Activated gamma-delta T cell (primary cell): ENCODE measurements at regions not wholly inside any gene's neighbourhood (a gene's known extent, or its start where the extent isn't known, plus 50 kb on each side); places are given as distances from the start of the nearest gene placed in this dataset.
"Not testable (repeated sequence)": the region's sequence is repeated elsewhere in the genome, so short reads cannot be mapped to it uniquely, and the experiment has no call there.

ENCODE experiments used
- DNase-seq: peaks from one replicate; lab custom pipeline; 2025; lab: John Stamatoyannopoulos, UW

DNA sequence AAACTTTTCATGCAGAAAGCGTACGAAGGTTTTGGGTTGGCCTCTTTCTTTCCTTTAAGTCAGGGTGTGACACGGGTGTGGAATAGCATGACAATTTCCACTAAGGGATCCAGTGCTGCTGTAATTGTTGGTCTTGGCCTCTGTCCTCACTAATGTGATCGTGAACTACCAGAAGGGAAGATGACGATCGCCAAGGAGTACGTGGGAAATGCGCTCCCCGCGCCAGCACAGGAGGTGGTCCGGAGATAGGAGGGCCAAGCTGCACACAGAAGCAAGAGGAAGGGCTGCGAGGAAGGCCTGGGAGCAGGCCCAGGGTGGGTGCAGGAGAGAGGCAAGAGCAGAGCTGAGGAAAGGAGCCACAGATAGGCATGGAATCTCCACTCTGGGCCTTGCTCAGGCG lies 79.7 kb upstream of the PODXL start:
- DNase-seq, result no peak

DNA sequence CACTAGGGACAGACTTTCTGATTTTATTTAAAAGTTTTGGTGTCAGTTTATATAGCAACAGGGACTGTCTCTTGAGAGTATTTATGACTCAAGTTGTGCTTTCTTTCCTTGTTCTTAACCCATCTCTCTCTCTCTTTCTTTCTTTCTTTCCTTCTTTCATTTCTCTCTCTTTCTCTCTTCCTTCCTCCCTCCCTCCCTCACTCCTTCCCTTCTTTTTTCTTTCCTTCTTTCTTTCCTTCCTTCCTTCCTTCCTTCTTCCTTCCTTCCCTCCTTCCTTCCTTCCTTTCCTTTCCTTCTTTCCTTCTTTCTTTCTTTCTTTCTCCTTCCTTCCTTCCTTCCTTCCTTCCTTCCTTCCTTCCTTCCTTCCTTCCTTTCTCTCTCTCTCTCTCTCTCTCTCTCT lies 77.8 kb upstream of the PODXL start:
- DNase-seq, result not testable (repeated sequence)

- no peak for DNase-seq
Observed at GRCh38 chr7:131633342-131633843, 77.0 kb upstream of the PODXL start.

- DNase-seq, result no peak
Observed at GRCh38 chr7:131630427-131630826, 74.0 kb upstream of the PODXL start.

GRCh38 chr7:131629217-131629882 lies 72.9 kb upstream of the PODXL start:
- no peak for DNase-seq

- DNase-seq, result no peak
Observed at GRCh38 chr7:131628634-131629033, 72.2 kb upstream of the PODXL start.

DNA sequence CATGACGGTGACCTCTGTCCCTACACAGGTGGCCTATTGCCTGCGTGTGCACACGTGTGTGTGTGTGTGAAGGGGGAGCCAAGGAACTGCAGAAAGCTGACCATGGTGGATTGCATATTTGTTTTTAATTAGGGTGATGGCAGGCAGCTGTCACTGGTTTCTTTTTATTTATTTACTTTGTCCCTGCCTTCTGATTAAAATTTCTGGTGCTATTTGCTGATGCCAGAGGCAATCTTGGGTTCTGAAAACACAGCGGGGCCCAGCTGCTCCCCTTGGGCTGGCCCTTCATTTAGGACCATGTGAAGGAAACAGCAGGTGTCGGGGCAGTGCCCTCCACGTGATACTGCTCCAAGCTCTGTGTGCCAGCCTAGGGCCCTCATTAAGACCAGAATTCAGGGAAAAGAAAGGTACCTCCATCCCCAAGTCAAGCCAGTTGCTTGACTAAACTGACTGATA lies 71.3 kb upstream of the PODXL start:
- no peak for DNase-seq

- DNase-seq, result no peak
Observed at GRCh38 chr7:131626643-131627042, 70.2 kb upstream of the PODXL start.

GRCh38 chr7:131625817-131626372 lies 69.5 kb upstream of the PODXL start:
- DNase-seq, result no peak

DNA sequence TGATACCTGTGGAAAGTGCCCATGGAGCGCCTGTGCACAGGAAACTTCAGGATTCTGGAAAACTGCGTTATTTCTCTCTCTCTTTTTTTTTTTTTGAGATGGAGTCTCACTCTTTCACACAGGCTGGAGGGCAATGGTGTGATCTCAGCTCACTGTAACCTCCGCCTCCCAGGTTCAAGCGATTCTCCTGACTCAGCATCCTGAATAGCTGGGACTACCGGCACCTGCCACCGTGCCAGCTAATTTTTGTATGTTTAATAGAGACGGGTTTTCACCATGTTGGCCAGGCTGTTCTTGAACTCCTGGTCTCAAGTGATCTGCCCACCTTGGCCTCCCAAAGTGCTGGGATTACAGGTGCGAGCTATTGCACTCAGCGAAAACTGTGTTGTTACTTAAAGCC lies 68.9 kb upstream of the PODXL start:
- DNase-seq, result not testable (repeated sequence)

GRCh38 chr7:131624536-131624935 lies 68.1 kb upstream of the PODXL start:
- no peak for DNase-seq

DNA sequence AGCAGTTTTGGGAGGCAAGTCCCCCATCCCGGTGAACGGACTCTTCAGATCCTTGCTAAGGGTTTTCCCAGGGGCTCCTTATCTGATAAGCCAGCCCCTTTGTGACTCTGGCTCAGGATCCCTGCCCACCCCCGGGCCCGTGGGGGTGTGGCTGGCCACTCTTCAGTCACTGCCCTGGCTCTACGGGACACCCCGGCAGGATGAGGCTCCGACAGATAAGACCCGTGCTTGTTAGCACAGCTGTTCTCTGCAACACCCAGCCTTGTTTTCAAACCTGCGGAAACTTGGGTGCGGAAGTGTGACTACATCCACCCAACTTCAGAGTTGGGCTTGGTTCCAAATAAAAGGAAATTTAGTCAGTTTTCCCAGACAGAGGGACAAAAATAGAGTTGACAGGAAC lies 66.7 kb upstream of the PODXL start:
- DNase-seq, result no peak

DNA sequence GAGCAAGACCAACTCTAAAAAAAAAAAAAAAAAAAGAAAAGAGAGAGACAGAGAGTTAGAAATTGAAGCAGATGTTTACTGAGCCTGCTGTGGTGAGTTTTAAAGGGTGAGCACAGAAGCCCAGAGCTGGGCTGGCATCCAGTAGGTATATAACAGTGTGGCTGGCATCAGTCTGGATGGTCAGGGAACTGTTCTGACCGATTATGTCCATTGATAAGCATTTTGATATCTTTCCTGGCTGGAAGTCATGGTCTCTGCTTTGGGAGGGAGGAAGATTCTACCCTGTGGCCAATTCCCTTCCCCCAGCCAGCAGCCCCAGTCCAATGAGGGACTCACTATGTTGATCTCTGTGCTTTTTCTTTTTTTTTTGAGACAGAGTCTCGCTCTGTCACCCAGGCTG lies 65.2 kb upstream of the PODXL start:
- no peak for DNase-seq

DNA sequence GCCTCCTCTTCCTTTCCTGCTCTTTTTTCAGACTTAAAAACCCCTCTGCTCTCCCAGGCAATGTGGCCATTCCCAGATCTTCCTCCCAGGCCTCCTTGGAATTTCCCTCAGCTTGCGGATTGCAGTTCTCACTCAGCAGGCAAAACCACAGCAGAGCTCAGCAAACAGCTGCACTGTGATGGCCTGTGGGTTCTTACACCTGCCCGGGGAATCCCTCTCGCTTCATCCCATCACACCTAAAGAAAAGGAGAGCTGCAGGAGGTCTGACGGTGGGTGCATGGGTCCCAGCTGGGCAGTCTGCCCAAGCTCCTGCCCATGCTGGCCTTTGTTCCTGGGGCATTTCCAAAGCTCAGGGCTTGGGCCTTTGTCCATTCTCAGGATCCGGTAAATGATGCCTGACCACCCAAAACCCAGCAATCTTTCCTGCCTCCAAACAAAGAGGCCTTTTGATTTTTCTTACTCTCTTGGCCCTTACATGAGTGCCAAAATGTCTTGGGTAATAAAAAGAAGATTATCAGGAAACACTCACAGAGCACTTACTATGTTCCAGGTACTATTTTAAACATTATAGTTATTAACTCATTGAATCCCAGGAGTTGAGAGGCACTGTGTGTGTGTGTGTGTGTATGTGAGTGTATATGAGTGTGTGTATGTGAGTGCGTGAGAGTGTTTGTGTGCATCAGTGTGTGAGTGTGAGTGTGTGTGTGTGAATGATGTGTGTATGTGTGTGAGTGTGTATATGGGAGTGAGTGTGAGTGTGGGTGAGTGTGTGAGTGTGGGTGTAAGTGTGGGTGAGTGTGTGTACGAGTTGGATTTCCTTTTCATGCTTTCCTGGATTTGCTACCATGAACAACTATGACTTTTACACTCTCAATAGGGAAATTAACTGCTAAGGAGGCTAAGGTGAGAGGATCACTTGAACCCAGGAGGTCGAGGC lies 64.5 kb upstream of the PODXL start:
- no peak for DNase-seq

DNA sequence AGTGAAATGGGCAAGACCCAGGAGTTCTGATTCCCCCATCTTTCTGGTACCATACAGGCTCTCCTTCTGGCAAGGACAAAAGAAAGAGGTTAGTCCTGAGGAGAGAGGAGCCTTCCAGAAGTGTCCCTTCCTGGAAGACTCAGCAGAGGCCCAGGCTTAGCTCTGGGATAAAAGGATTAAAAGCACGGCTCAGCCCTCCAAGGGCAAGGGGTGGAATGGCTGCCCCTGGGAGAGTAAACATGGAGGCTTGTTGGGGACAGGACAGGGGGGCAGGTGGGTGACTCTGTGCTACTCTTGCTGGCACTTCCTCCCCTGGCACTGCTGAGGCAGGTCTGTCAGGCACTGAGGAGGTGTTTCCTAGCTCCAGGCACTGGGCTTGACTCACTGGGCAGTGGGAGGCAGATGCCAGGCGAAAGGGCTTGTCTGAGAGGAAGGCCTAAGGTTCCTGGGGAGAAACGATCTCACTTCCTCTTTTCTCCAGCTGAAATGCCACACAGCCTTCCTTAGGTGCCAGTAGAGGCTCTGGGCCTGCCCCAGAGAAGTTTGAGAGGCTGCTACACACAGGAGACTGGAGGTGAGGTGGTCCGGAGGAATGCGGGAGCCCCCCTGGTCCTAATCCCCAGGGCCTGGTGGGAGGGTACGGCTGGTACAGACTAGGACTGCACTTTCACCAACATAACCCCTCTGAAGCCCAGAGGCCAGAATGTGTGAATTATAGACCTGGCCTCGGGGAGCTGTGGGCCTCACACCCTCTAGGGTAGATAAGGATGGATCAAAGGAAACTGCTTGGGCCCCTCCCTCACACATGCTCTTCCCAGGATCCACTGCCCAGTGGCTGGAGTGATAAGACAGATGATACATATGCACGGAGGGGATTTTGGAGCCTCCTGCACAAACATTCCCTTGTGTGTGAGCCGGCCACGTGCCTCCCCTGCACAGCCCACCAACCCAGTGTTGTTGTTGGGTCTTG lies 63.2 kb upstream of the PODXL start:
- DNase-seq, result no peak

- no peak for DNase-seq
Observed at GRCh38 chr7:131618391-131618790, 62.0 kb upstream of the PODXL start.

- DNase-seq, result no peak
Observed at GRCh38 chr7:131616487-131617200, 60.2 kb upstream of the PODXL start.

DNA sequence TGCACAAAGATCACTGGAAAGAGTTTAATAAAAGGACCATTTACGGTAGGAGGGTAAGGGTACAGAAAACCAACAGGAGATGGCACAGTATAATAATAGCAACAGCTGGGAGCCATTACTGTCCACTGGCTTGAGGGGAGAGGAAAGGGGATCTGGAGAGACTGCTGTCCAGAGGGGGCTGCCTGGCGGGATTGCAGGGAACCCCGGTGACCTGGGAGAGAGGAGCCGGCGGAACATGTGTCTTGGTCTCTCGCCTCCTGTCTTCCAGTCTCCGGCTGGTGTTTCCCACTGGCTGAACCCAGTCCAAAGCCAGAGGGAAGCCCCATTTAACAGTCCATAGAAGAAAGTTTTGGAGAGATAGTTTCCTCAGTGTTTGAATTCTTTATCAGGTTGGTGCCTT lies 57.5 kb upstream of the PODXL start:
- DNase-seq, result no peak

DNA sequence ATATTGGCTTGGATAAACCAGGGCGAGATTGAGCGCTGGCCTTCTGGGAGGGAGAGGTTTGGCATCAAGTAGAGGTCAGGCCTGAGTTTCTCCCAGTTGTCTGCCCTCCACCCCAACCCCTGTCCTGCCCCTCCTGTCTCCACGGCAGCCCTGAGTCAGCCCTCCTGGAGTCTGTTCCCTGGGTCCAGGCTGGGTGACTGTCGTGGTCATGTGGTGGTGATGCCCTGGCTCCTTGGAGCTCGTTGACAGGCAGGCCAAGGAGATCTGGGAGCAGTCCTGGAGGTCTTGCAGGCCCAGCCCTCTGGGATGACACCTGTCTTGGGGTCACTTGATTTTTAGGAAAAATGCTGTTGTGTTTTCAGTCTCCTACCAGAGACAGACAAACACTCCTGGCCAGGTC lies 53.6 kb upstream of the PODXL start:
- DNase-seq, result no peak

DNA sequence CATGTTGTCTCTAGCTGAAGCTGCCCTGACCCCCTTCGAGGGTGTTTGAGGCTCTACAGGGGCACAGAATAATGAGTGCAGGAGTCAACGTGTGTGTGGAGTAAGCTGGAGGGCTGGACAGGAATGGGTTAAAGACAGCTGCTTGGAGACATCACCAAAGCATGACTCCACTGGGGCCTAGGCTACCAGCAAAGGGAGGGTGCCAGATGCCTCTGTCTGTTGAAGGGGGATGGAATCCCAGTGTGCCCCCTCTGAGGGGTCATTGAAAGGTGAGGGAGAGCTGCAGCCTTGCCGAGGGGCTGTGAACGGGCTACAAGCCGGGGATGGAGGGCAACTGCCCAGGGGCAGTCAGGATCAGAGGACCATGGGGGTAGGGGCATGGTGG lies 51.7 kb upstream of the PODXL start:
- DNase-seq, result no peak
